HepG2 (cell line): ENCODE measurements at regions not wholly inside any gene's neighbourhood (a gene's known extent, or its start where the extent isn't known, plus 50 kb on each side); places are given as distances from the start of the nearest gene placed in this dataset.

Experiments
- GABPB1 ChIP-seq: IDR thresholded peaks from 2 replicates; pipeline ENCODE4 v1.6.1; 2016; ENCODE audit warnings: mild to moderate bottlenecking, missing genetic modification reagents, moderate library complexity, missing compliant biosample characterization
- KAT8 ChIP-seq: IDR thresholded peaks from 2 replicates; pipeline ENCODE4 v1.6.1; 2016; ENCODE audit warnings: missing genetic modification reagents, missing compliant biosample characterization
- NR2F6 ChIP-seq, 2 experiments: IDR thresholded peaks; 2 replicates each; pipeline ENCODE4 v1.6.1; 2016; ENCODE audit warnings: antibody characterized with exemption in 1 of 2, mild to moderate bottlenecking in 1 of 2
- PAF1 ChIP-seq: IDR thresholded peaks from 2 replicates; pipeline ENCODE4 v1.6.1; 2016; ENCODE audit warnings: missing genetic modification reagents, missing compliant biosample characterization
- PLSCR1 ChIP-seq: sonication (generic); formaldehyde crosslinking; IDR thresholded peaks from 2 replicates; pipeline ENCODE4 v1.5.0; 2020; ENCODE audit warnings: missing genetic modification reagents, mild to moderate bottlenecking, borderline replicate concordance
- RBAK ChIP-seq: sonication (generic); formaldehyde crosslinking; IDR thresholded peaks from 2 replicates; pipeline ENCODE4 v1.5.1; 2020; ENCODE audit warnings: mild to moderate bottlenecking, missing genetic modification reagents
- RFXANK ChIP-seq: IDR thresholded peaks from 2 replicates; pipeline ENCODE4 v1.6.1; 2016
- SNAI1 ChIP-seq: sonication (generic); formaldehyde crosslinking; IDR thresholded peaks from 2 replicates; pipeline ENCODE4 v1.5.0; 2020; ENCODE audit warnings: mild to moderate bottlenecking, missing genetic modification reagents, borderline replicate concordance
- SNRNP70 ChIP-seq: fragments of 200-400 bp; formaldehyde crosslinking; IDR thresholded peaks from 2 replicates; pipeline ENCODE4 v1.6.1; 2017; ENCODE audit warnings: mild to moderate bottlenecking, low read depth, low read length, moderate library complexity
- ZBTB38 ChIP-seq: sonication (generic); formaldehyde crosslinking; IDR thresholded peaks from 2 replicates; pipeline ENCODE4 v1.5.1; 2020; ENCODE audit warnings: mild to moderate bottlenecking, missing genetic modification reagents
- ZSCAN9 ChIP-seq: IDR thresholded peaks from 2 replicates; pipeline ENCODE4 v1.6.1; 2016; ENCODE audit warnings: borderline replicate concordance
- TF ChIP-seq, protein P1 (sequence below): sonication (generic); formaldehyde crosslinking; IDR thresholded peaks from 2 replicates; pipeline ENCODE4 v1.8.0; 2022; ENCODE audit warnings: mild to moderate bottlenecking, missing genetic modification reagents, moderate library complexity
- TF ChIP-seq, protein P2 (sequence below), 2 experiments: IDR thresholded peaks; 2 replicates each; pipeline ENCODE4 v1.6.1; 2011 to 2012; ENCODE audit warnings: low read length in 2 of 2, borderline replicate concordance in 1 of 2, low read depth in 1 of 2, mild to moderate bottlenecking in 1 of 2, moderate library complexity in 1 of 2
- TF ChIP-seq, protein P3 (sequence below): sonication (generic); formaldehyde crosslinking; IDR thresholded peaks from 2 replicates; pipeline ENCODE4 v1.5.1; 2020; ENCODE audit warnings: missing genetic modification reagents, mild to moderate bottlenecking, borderline replicate concordance
- TF ChIP-seq, protein P4 (sequence below): sonication (generic); formaldehyde crosslinking; IDR thresholded peaks from 2 replicates; pipeline ENCODE4 v1.4.0; 2020; ENCODE audit warnings: mild to moderate bottlenecking, missing genetic modification reagents
- TF ChIP-seq, protein P5 (sequence below): sonication (generic); formaldehyde crosslinking; IDR thresholded peaks from 2 replicates; pipeline ENCODE4 v1.4.0; 2020; ENCODE audit warnings: mild to moderate bottlenecking, missing genetic modification reagents

DNA sequence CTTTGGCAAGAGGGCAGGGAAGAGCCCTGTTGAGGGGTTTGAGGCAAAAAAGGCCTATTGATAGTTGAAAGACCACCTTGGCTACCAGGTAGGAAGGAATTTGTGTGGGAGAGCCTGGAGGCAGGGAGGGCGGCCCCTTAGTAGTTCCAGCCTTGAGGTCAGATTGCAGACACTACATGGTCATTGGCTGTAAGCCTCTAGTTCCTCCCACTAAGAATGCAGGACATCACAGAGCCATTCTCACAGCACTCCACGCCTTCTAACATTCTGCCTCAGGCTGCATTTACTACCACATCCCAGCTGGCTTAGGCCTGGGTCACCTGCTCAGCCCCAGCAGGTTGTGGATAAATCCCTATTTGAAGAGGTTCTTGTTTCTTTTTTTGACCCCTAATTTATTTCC lies 91.0 kb upstream of the SNX9 start (continued):
- TF ChIP-seq PLSCR1 (CRISPR knock-in tag) (no peak), ZBTB38 (0 out of 2 replicates have a peak, but pooled peaks have one; percentile 40), ZSCAN9 (no peak), RFXANK (CRISPR knock-in tag) (no peak), NR2F6 (IDR thresholded peaks at IDR 0.05) (no peak), NR2F6 (CRISPR knock-in tag; IDR thresholded peaks at IDR 0.05) (no peak), SNAI1 (CRISPR knock-in tag) (peak; percentile 47; the same call in 1 of the 2 replicates), KAT8 (CRISPR knock-in tag) (no peak), RBAK (no peak), PAF1 (CRISPR knock-in tag) (no peak), SNRNP70 (no peak), GABPB1 (CRISPR knock-in tag) (0 out of 2 replicates have a peak, but pooled peaks have one; percentile 19)
- TF ChIP-seq, protein P1, sequence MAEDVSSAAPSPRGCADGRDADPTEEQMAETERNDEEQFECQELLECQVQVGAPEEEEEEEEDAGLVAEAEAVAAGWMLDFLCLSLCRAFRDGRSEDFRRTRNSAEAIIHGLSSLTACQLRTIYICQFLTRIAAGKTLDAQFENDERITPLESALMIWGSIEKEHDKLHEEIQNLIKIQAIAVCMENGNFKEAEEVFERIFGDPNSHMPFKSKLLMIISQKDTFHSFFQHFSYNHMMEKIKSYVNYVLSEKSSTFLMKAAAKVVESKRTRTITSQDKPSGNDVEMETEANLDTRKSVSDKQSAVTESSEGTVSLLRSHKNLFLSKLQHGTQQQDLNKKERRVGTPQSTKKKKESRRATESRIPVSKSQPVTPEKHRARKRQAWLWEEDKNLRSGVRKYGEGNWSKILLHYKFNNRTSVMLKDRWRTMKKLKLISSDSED (CRISPR knock-in tag) = no peak
- TF ChIP-seq, protein P2, sequence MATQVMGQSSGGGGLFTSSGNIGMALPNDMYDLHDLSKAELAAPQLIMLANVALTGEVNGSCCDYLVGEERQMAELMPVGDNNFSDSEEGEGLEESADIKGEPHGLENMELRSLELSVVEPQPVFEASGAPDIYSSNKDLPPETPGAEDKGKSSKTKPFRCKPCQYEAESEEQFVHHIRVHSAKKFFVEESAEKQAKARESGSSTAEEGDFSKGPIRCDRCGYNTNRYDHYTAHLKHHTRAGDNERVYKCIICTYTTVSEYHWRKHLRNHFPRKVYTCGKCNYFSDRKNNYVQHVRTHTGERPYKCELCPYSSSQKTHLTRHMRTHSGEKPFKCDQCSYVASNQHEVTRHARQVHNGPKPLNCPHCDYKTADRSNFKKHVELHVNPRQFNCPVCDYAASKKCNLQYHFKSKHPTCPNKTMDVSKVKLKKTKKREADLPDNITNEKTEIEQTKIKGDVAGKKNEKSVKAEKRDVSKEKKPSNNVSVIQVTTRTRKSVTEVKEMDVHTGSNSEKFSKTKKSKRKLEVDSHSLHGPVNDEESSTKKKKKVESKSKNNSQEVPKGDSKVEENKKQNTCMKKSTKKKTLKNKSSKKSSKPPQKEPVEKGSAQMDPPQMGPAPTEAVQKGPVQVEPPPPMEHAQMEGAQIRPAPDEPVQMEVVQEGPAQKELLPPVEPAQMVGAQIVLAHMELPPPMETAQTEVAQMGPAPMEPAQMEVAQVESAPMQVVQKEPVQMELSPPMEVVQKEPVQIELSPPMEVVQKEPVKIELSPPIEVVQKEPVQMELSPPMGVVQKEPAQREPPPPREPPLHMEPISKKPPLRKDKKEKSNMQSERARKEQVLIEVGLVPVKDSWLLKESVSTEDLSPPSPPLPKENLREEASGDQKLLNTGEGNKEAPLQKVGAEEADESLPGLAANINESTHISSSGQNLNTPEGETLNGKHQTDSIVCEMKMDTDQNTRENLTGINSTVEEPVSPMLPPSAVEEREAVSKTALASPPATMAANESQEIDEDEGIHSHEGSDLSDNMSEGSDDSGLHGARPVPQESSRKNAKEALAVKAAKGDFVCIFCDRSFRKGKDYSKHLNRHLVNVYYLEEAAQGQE (IDR thresholded peaks at IDR 0.05; ENCODE audit: borderline replicate concordance in 1 of 2, low read depth in 1 of 2, low read length in 2 of 2) = no peak
- TF ChIP-seq, protein P3, sequence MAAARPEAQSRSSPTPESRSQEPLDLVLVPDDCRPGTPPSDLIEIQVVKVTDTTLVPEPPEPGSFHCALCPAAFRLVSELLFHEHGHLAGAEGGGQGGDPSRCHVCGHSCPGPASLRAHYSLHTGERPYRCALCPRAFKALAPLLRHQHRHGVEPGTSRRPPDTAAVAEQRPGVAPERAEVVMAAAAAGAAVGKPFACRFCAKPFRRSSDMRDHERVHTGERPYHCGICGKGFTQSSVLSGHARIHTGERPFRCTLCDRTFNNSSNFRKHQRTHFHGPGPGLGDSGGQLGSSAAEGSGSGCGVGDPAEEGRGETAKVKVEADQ = no peak
- TF ChIP-seq, protein P4, sequence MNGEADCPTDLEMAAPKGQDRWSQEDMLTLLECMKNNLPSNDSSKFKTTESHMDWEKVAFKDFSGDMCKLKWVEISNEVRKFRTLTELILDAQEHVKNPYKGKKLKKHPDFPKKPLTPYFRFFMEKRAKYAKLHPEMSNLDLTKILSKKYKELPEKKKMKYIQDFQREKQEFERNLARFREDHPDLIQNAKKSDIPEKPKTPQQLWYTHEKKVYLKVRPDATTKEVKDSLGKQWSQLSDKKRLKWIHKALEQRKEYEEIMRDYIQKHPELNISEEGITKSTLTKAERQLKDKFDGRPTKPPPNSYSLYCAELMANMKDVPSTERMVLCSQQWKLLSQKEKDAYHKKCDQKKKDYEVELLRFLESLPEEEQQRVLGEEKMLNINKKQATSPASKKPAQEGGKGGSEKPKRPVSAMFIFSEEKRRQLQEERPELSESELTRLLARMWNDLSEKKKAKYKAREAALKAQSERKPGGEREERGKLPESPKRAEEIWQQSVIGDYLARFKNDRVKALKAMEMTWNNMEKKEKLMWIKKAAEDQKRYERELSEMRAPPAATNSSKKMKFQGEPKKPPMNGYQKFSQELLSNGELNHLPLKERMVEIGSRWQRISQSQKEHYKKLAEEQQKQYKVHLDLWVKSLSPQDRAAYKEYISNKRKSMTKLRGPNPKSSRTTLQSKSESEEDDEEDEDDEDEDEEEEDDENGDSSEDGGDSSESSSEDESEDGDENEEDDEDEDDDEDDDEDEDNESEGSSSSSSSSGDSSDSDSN (CRISPR knock-in tag) = 0 out of 2 replicates have a peak, but pooled peaks have one; percentile 9
- TF ChIP-seq, protein P5, sequence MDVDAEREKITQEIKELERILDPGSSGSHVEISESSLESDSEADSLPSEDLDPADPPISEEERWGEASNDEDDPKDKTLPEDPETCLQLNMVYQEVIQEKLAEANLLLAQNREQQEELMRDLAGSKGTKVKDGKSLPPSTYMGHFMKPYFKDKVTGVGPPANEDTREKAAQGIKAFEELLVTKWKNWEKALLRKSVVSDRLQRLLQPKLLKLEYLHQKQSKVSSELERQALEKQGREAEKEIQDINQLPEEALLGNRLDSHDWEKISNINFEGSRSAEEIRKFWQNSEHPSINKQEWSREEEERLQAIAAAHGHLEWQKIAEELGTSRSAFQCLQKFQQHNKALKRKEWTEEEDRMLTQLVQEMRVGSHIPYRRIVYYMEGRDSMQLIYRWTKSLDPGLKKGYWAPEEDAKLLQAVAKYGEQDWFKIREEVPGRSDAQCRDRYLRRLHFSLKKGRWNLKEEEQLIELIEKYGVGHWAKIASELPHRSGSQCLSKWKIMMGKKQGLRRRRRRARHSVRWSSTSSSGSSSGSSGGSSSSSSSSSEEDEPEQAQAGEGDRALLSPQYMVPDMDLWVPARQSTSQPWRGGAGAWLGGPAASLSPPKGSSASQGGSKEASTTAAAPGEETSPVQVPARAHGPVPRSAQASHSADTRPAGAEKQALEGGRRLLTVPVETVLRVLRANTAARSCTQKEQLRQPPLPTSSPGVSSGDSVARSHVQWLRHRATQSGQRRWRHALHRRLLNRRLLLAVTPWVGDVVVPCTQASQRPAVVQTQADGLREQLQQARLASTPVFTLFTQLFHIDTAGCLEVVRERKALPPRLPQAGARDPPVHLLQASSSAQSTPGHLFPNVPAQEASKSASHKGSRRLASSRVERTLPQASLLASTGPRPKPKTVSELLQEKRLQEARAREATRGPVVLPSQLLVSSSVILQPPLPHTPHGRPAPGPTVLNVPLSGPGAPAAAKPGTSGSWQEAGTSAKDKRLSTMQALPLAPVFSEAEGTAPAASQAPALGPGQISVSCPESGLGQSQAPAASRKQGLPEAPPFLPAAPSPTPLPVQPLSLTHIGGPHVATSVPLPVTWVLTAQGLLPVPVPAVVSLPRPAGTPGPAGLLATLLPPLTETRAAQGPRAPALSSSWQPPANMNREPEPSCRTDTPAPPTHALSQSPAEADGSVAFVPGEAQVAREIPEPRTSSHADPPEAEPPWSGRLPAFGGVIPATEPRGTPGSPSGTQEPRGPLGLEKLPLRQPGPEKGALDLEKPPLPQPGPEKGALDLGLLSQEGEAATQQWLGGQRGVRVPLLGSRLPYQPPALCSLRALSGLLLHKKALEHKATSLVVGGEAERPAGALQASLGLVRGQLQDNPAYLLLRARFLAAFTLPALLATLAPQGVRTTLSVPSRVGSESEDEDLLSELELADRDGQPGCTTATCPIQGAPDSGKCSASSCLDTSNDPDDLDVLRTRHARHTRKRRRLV (CRISPR knock-in tag) = 0 out of 2 replicates have a peak, but pooled peaks have one; percentile 29
